SK-N-SH treated with all-trans-retinoic acid at 6 μM for 48 hours (cell line): ENCODE measurements at regions not wholly inside any gene's neighbourhood (a gene's known extent, or its start where the extent isn't known, plus 50 kb on each side); places are given as distances from the start of the nearest gene placed in this dataset.

ENCODE experiments used
- ATAC-seq: fragments of 200-7000 bp; cut with Tn5 transposase; 3 replicates; pipeline ENCODE4 v1.9.1; 2020; ENCODE audit warnings: mild to moderate bottlenecking, moderate library complexity
- BACH2 ChIP-seq: fragments of 250-450 bp; sonication (Bioruptor Pico); IDR thresholded peaks from 2 replicates; pipeline ENCODE4 v1.9.0; 2021; ENCODE audit warnings: mild to moderate bottlenecking, borderline replicate concordance
- CSDC2 ChIP-seq: fragments of 250-450 bp; sonication (Bioruptor Pico); IDR thresholded peaks from 2 replicates; pipeline ENCODE4 v1.5.0; 2020; ENCODE audit warnings: mild to moderate bottlenecking, moderate library complexity
- ISL1 ChIP-seq: fragments of 250-450 bp; sonication (Bioruptor Pico); IDR thresholded peaks from 2 replicates; pipeline ENCODE4 v2.1.2; 2022; ENCODE audit warnings: mild to moderate bottlenecking, moderate library complexity
- PATZ1 ChIP-seq: fragments of 250-450 bp; sonication (Bioruptor Pico); IDR thresholded peaks from 2 replicates; pipeline ENCODE4 v1.8.0; 2020; ENCODE audit warnings: mild to moderate bottlenecking, moderate library complexity, borderline replicate concordance
- RARB ChIP-seq: fragments of 250-450 bp; sonication (Bioruptor Pico); IDR thresholded peaks from 2 replicates; pipeline ENCODE4 v1.8.0; 2021; ENCODE audit warnings: mild to moderate bottlenecking, moderate library complexity
- TSHZ2 ChIP-seq: fragments of 250-450 bp; sonication (Bioruptor Pico); IDR thresholded peaks from 2 replicates; pipeline ENCODE4 v1.5.0; 2020; ENCODE audit warnings: mild to moderate bottlenecking, moderate library complexity
- ZC3H10 ChIP-seq: fragments of 250-450 bp; sonication (Bioruptor Pico); IDR thresholded peaks from 2 replicates; pipeline ENCODE4 v1.5.1; 2021; ENCODE audit warnings: mild to moderate bottlenecking, moderate library complexity
- ZFP30 ChIP-seq: fragments of 450-650 bp; formaldehyde crosslinking; IDR thresholded peaks from 2 replicates; pipeline ENCODE4 v1.5.0; 2022; ENCODE audit warnings: mild to moderate bottlenecking, moderate library complexity
- ZNF565 ChIP-seq: fragments of 450-650 bp; formaldehyde crosslinking; conservative IDR thresholded peaks from 2 replicates; pipeline ENCODE4 v1.5.0; 2020; ENCODE audit warnings: low read depth, mild to moderate bottlenecking, moderate library complexity

GRCh38 chr7:446289-446935, 73.2 kb downstream of the PDGFA start:
- no peak for ATAC-seq
- no peak for TF ChIP-seq ZFP30 (CRISPR knock-in tag)
- no peak for TF ChIP-seq BACH2 (CRISPR knock-in tag)
- no peak for TF ChIP-seq ZNF565 (CRISPR knock-in tag)
- TF ChIP-seq RARB (CRISPR knock-in tag), result no peak
- no peak for TF ChIP-seq ZC3H10 (CRISPR knock-in tag)
- no peak for TF ChIP-seq ISL1 (CRISPR knock-in tag)
- TF ChIP-seq TSHZ2 (CRISPR knock-in tag), result no peak
- TF ChIP-seq PATZ1 (CRISPR knock-in tag), result no peak
- TF ChIP-seq CSDC2 (CRISPR knock-in tag), result no peak
- TF ChIP-seq, all 23 proteins: peak for 0
